Amniotic epithelial cell (primary cell): ENCODE measurements at regions not wholly inside any gene's neighbourhood (a gene's known extent, or its start where the extent isn't known, plus 50 kb on each side); places are given as distances from the start of the nearest gene placed in this dataset.

Experiments
- DNase-seq: peaks from one replicate; pipeline ENCODE4 v3.0.0-alpha.2; 2010; ENCODE audit warnings: low read depth

DNA sequence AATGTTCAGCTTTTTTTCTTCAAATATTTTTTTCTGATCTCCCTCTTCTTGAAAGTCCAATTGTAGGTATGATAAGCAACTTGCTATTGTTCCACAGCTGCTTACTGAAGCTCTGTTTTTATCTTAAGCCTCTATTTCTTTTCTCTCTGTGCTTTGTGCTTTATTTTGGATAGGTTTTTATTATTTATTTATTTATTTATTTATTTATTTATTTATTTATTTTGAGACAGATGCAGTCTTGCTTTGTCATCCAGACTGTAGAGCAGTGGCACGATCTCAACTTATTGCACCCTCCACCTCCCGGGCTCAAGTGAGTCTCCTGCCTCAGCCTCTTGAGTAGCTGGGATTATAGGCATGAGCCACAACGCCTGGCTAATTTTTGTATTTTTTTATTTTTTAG lies 199.4 kb downstream of the KLF12 start:
- no peak for DNase-seq

- DNase-seq = no peak
Measured at GRCh38 chr13:73934215-73934641, 200.0 kb downstream of the KLF12 start.

GRCh38 chr13:73933795-73934194 lies 200.4 kb downstream of the KLF12 start:
- no peak for DNase-seq

GRCh38 chr13:73932091-73932490 lies 202.1 kb downstream of the KLF12 start:
- DNase-seq = no peak

GRCh38 chr13:73929287-73929932 lies 204.8 kb downstream of the KLF12 start:
- no peak for DNase-seq

DNA sequence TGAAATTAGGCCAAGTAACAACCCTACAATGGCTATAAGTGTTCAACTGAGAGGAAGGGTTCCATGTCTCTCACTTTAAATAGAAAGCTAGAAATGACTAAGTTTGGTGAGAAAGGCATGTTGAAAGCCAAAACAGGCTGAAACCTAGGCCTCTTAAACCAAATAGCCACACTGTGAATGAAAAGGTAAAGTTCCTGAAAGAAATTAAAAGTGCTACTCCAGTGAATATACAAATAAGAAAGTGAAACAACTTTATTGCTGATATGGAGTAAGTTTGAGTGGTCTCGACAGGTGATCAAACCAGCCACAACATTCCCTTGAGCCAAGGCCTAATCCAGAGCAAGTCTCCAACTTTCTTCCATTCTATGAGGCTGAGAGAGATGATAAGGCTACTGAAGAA lies 209.6 kb downstream of the KLF12 start:
- no peak for DNase-seq

DNA sequence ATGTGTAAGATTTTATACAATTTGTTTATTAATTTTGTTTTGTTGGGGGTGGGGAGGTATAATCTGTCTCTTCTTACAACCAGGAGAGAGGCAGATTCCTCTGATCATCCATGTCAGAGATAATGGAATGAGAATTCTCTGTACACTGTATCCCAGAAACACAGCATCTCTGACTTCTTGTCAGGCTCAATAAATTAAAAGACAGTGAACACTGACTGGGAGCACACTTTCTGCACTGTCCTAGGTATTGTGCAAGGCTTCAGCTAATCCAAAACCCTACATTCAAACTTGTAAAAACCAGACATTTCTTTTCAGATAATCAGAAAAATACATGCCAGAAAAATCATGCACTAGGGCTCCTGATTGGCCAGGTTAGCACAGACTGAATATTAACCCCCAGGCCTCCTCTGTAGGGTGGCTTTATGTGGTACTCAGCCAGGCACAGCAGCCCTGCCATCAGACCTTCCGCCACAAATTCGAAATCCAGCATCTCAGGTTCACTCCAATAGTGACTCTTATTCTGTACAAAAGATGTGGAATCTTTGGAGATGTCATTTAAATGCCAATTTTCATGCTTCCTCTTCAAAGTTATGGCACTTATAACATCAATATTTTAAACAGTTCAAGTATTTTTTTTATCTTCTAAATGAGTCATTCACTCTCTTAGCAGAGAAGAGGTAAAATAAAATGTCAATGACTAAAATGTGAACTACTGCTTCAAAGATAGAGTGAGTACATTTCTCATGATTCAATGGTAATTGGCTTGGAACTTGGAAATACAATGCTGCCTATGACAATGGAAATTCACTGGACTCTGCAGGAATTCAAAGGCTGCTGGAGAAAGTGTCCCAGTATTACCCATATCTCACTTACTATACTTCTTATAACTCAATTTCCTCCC lies 211.5 kb downstream of the KLF12 start:
- no peak for DNase-seq

DNA sequence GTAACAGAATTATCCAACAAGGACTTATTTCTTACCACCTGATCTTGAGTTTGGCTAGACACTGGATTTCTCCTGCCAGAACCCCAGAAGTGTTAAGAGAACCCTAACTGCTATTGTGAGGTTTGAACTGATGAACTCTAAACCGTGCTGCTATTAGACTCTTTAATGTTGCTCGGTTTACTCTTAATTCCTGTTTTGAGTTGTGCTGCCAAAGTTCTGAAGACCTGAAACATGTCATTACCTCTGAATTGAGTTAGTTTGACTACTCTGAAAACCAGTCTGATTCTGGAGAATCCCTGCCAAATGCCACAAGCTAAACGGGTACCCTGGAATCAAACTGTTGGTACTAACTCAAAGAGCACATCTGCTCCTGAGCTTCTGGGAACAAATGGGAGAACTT lies 215.5 kb downstream of the KLF12 start:
- DNase-seq = no peak

DNA sequence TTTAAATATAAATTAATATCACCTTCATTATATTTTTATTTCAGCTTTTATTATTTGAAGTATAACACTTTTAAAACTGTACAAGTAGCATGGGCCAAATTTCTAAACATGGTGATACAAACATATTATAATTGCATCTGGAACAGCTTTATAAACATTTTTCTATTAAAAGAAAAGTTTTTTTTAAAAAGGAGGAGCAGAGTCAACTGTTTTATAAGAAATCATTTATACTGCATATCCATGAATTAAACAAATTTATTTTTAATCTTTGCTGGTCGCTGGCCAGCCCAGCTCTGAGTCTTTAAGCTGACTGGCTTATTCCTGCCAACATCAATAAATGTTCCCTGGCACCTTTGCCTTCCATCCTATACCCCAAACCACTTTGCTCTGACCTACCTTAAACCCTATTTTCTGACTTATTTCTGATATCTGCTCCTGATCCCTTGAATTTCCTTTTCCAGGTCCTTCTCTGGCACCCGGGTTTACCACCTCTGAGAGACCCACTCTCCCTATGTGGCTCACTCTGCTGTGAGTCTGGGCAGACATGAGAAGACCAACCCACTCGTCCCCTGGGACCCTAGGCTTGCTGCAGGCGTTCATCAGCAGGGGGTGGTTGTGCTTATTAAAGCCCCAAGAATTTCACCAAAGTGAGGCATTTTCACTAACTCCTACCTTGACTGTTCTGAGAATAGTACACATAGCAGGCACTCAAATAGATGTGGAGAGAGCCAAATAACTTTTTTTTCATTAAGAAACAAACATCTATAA lies 220.3 kb downstream of the KLF12 start:
- DNase-seq = no peak

DNA sequence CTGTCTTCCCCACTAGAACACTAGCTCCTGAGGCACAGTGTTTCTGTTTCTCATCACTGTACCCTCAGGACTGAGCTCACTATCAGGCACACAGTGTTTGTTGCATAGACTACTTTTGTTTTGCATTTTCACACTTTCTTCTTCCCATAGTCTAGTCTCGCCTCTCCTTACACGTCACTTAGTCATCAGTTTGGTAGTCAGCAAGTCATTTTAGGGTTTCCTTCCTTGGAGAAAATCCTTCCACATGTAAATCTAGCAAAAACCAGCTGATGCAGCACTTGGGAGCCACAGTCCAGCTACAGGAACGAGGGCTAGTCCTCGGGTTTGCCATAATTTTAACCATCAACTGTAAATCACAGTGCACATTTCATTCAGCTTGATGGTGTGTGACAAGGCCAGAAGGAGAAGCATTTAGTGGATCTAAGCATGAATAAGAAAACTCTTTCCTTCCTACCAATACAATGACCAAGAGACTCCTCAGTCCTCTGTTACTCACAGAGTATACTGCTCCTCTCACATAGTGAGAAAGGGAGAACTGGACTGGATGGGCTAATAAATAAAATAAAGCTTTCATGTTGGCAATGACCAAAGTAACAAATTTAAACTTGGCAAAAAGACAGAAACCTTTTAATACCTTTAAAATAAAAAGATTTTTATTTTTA lies 221.0 kb downstream of the KLF12 start:
- peak; percentile 63 for DNase-seq

- DNase-seq = no peak
Measured at GRCh38 chr13:73911361-73911760, 222.8 kb downstream of the KLF12 start.

DNA sequence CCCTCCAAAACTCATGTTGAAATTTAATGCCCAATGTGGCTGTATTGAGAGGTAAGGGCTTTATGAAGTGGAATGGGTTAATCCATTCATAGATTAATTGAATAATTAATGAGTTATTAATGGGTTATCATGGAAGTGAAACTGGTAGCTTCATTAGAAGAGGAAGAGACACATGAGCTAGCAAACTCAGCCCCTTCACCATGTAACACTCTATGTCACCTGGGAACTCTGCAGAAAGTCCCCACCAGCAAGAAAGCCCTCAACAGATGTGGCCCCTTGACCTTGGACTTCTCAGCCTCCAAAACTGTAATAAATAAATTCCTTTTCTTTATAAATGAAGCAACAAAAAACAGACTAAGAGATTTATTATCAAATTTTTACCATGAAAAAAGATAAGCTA lies 223.5 kb downstream of the KLF12 start:
- DNase-seq = no peak

- DNase-seq = no peak
Measured at GRCh38 chr13:73908809-73909208, 225.4 kb downstream of the KLF12 start.

GRCh38 chr13:73904625-73905024 lies 229.6 kb downstream of the KLF12 start:
- DNase-seq = no peak

DNA sequence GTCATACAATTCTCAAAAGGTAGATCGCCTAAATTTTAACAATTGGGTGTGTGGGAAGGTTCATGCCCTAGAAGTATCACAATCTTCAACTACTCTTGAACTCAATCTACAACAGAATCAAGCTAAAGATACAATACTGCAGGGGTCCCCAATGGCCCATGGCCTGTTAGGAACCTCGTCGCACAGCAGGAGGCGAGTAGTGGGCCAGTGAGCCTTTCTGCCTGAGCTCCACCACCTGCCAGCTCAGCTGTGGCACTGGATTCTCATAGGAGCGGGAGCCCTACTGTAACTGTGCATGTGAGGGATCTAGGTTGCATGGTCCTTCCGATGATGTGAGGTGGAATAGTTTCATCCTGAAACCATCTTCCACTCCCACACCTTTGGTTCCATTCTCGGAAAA lies 230.6 kb downstream of the KLF12 start:
- no peak for DNase-seq

DNA sequence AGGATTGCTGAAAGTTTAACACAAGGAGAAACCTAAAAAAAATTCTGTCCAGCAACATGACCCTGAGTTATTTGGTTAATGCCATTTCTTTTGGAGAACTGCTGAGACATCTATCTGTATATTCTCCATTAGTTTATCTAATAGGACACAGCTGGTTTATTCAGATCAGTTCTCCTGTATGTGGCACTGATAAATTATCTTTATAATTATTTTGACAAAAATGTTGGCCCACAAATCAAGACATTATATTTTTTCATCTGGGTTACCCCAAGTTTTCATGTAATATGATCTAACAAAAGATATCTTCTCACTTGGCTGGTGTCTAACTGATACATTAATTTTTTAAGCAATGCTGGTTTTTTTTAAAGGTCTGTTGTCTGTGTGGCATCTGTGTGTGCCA lies 231.4 kb downstream of the KLF12 start:
- no peak for DNase-seq

- no peak for DNase-seq
Measured at GRCh38 chr13:73902296-73902695, 231.9 kb downstream of the KLF12 start.

DNA sequence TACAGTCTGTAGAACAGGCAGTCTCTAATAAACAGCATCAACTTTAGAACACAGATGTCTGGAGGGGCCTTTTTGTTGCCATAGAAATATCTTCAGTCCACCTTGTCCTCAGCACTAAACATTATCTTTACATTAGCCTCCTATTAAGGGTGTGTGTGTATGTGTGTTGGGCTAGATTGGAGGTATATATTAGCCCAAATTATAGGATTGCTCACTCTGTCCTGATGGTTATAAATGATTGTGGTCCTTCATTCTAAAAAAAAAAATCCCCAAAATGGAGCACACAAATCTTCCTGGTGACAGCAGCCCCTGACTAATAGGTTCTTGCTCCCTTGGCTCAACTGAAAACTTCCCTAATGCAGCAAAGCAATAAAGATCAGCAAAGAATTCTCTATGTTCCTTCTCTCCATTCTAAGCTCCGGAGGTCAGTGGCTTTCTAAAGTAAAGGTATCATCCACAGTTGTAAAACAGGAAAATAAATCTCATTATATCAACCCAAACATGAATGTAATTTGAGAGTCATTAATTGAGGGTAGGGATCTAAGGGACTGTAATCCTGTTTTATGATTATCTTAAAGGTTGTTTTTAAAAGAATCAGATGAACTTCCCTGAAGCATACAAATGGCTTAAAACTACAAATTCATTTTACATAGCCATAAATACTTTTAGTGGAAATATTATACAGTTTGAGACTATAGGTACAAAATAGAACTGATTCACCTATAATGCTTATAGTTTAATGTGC lies 232.7 kb downstream of the KLF12 start:
- no peak for DNase-seq

- no peak for DNase-seq
Measured at GRCh38 chr13:73900591-73900990, 233.6 kb downstream of the KLF12 start.

GRCh38 chr13:73898899-73899298 lies 235.3 kb downstream of the KLF12 start:
- DNase-seq = no peak

GRCh38 chr13:73898276-73898675 lies 235.9 kb downstream of the KLF12 start:
- DNase-seq = no peak
